ENCODE measurements at regions not wholly inside any gene's neighbourhood (a gene's known extent, or its start where the extent isn't known, plus 50 kb on each side); places are given as distances from the start of the nearest gene placed in this dataset.

DNA sequence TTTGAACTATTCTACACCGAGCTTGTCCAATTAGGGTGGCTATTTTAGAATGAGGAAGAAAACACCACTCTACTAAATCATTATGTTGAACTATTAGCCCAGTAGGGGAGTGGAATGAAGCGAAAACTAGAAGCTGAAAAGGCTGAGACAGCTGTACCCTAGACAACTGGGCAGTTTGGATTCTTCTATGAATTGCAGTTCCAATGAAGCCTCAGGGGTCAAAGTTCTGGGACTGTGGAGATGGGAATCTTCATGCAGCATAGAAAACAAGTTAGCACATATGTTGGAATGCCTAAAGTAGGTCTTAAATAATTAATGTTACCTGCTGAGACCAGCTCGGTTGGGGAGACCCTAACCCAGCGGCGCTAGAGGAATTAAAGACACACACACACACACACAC, 62.7 kb upstream of the ZNF726 start (continued):
- TF ChIP-seq ZNF764 (CRISPR knock-in tag; IDR thresholded peaks at IDR 0.05; ENCODE audit: low read depth) (no peak), SMARCA4 (IDR thresholded peaks at IDR 0.05) (no peak), ARNT (IDR thresholded peaks at IDR 0.05) (no peak), NUFIP1 (IDR thresholded peaks at IDR 0.05; ENCODE audit: partially characterized antibody) (no peak), FOXJ2 (tag; IDR thresholded peaks at IDR 0.05) (no peak)
- TF ChIP-seq, protein P1, sequence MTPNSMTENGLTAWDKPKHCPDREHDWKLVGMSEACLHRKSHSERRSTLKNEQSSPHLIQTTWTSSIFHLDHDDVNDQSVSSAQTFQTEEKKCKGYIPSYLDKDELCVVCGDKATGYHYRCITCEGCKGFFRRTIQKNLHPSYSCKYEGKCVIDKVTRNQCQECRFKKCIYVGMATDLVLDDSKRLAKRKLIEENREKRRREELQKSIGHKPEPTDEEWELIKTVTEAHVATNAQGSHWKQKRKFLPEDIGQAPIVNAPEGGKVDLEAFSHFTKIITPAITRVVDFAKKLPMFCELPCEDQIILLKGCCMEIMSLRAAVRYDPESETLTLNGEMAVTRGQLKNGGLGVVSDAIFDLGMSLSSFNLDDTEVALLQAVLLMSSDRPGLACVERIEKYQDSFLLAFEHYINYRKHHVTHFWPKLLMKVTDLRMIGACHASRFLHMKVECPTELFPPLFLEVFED (CRISPR knock-in tag; conservative IDR thresholded peaks at IDR 0.05): no peak
- TF ChIP-seq, protein P2, sequence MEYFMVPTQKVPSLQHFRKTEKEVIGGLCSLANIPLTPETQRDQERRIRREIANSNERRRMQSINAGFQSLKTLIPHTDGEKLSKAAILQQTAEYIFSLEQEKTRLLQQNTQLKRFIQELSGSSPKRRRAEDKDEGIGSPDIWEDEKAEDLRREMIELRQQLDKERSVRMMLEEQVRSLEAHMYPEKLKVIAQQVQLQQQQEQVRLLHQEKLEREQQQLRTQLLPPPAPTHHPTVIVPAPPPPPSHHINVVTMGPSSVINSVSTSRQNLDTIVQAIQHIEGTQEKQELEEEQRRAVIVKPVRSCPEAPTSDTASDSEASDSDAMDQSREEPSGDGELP (CRISPR knock-in tag; IDR thresholded peaks at IDR 0.05; ENCODE audit: borderline replicate concordance): no peak
- TF ChIP-seq, protein P3, sequence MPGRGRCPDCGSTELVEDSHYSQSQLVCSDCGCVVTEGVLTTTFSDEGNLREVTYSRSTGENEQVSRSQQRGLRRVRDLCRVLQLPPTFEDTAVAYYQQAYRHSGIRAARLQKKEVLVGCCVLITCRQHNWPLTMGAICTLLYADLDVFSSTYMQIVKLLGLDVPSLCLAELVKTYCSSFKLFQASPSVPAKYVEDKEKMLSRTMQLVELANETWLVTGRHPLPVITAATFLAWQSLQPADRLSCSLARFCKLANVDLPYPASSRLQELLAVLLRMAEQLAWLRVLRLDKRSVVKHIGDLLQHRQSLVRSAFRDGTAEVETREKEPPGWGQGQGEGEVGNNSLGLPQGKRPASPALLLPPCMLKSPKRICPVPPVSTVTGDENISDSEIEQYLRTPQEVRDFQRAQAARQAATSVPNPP (IDR thresholded peaks at IDR 0.05; ENCODE audit: borderline replicate concordance, insufficient read depth, insufficient read length): no peak

DNA sequence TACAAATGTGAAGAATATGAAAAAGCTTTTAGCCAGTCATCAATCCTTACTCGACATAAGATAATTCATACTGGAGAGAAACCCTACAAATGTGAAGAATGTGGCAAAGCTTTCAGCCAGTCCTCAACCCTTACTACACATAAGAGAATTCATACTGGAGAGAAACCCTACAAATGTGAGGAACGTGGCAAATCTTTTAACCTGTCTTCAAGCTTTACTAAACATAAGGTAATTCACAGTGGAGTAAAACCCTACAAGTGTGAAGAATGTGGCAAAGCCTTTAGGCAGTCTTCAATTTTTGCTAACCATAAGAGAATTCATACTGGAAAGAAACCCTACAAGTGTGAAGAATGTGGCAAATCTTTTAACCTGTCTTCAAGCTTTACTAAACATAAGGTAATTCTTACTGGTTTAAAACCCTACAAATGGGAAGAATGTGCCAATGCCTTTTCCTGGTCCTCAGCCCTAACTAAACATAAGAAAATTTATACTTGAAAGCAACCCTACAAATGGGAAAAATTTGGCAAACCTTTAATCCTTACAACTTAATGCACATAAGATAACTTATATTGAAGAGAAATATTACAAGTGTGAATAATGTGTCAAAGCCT, 74.1 kb upstream of the ZNF681 start:
- Histone ChIP-seq H3K27ac (ENCODE audit: extremely low read depth, low read depth, low read length) (no peak overlapping the region), H3K27me3 (ENCODE audit: control insufficient read depth in 2 of 2, insufficient read depth in 2 of 2, low read length in 2 of 2) (no peaks in the 10 kb centered on the region), H3K9ac (ENCODE audit: insufficient read depth in 1 of 2, low read depth in 2 of 2, low read length in 2 of 2) (no peak overlapping the region), H3K4me2 (ENCODE audit: insufficient read depth, low read length) (no peak overlapping the region), H3K4me3 (no peak overlapping the region), H3K79me2 (ENCODE audit: control insufficient read depth, insufficient read depth, low read length) (no peaks in the 10 kb centered on the region), H4K20me1 (replicated peaks; ENCODE audit: control insufficient read depth, insufficient read depth, low read length) (no peaks in the 10 kb centered on the region), H3K36me3 (ENCODE audit: control insufficient read depth, insufficient read depth, low read length) (no peaks in the 10 kb centered on the region), H3K9me1 (ENCODE audit: control insufficient read depth, insufficient read depth, low read length) (no peaks in the 10 kb centered on the region), H3K9me3 (replicated peaks; ENCODE audit: control insufficient read depth, insufficient read depth, low read depth, low read length) (peaks cover 7% of the 10 kb centered on the region), H3K4me1 (replicated peaks in 1 of 2; ENCODE audit: control insufficient read depth in 2 of 2, insufficient read depth in 2 of 2, low read length in 2 of 2) (no peaks in the 10 kb centered on the region), H2AFZ (ENCODE audit: low read depth, low read length) (no peak overlapping the region)
- POLR2A ChIA-PET: no interaction called here
- intact Hi-C loops (cut with micrococcal nuclease) (no loop called here), in situ Hi-C loops (cut with MboI) (no loop called here)
- CTCF ChIA-PET (ENCODE audit: low intra/inter-chr PET ratio): no interaction called here
- ATAC-seq (no peak), FAIRE-seq (no peak), DNase-seq (ENCODE audit: extremely low read depth in 1 of 4, low spot score in 3 of 4) (no peak)
- no TSS peak for BruUV-seq (replicated peaks)
- WGBS (ENCODE audit: insufficient coverage, low coverage, missing lambda C conversion rate): 0% methylated on average over 2 of the region's 2 CpGs
- peak; percentile 93 for TF ChIP-seq ZNF274 (IDR thresholded peaks at IDR 0.05; ENCODE audit: borderline replicate concordance, low read depth, low read length)
- TF ChIP-seq, protein P4, sequence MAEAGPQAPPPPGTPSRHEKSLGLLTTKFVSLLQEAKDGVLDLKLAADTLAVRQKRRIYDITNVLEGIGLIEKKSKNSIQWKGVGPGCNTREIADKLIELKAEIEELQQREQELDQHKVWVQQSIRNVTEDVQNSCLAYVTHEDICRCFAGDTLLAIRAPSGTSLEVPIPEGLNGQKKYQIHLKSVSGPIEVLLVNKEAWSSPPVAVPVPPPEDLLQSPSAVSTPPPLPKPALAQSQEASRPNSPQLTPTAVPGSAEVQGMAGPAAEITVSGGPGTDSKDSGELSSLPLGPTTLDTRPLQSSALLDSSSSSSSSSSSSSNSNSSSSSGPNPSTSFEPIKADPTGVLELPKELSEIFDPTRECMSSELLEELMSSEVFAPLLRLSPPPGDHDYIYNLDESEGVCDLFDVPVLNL (CRISPR knock-in tag; IDR thresholded peaks at IDR 0.05; ENCODE audit: low read depth): no peak
